NB4 (cell line): ENCODE measurements at regions not wholly inside any gene's neighbourhood (a gene's known extent, or its start where the extent isn't known, plus 50 kb on each side); places are given as distances from the start of the nearest gene placed in this dataset.

Experiments used
- MYC ChIP-seq: IDR thresholded peaks from 2 replicates; pipeline ENCODE4 v1.6.1; 2011; ENCODE audit warnings: low read depth, low read length
- POLR2A ChIP-seq: IDR thresholded peaks from 2 replicates; pipeline ENCODE4 v1.6.1; 2011; ENCODE audit warnings: mild to moderate bottlenecking; ENCODE audit not compliant: insufficient read length; ENCODE audit errors: extremely low read depth
- TF ChIP-seq, protein P1 (sequence below): IDR thresholded peaks from one replicate; pipeline ENCODE4 v1.5.1; 2012; ENCODE audit warnings: low read depth, low read length

DNA sequence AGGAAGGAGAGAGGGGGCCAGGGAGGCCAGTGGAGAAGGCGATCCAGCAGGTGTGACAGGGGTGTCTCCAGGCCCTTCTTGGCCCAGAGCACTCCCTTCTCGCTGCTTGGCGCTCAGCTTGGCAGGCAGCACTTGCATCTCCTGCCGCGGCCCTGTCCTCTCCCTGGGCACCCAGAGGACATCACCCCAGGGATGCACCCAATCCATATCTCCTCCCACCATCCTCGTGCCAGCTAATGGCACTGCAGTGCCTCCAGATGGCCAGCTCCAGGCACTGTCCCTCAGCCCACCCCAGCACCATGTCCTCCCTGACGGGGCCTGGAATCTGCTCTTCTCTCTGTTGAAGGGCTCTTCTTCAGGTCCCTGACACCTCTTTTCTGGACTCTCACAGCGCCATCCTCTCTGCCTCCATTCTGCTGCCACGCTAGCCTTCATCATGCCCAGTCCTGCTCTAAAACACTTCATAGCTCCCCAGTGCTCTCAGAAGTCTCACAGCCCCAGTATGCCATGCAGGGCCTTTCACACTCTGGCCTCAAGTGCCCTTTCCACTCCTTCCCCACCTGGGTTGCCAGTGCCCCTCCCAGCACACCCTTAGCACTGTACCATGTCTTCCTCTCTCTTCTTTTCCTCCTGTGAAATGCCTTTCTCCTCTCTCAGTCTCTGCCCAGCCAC lies 106.8 kb upstream of the SLC6A11 start:
- TF ChIP-seq POLR2A = no peak
- TF ChIP-seq, protein P1, sequence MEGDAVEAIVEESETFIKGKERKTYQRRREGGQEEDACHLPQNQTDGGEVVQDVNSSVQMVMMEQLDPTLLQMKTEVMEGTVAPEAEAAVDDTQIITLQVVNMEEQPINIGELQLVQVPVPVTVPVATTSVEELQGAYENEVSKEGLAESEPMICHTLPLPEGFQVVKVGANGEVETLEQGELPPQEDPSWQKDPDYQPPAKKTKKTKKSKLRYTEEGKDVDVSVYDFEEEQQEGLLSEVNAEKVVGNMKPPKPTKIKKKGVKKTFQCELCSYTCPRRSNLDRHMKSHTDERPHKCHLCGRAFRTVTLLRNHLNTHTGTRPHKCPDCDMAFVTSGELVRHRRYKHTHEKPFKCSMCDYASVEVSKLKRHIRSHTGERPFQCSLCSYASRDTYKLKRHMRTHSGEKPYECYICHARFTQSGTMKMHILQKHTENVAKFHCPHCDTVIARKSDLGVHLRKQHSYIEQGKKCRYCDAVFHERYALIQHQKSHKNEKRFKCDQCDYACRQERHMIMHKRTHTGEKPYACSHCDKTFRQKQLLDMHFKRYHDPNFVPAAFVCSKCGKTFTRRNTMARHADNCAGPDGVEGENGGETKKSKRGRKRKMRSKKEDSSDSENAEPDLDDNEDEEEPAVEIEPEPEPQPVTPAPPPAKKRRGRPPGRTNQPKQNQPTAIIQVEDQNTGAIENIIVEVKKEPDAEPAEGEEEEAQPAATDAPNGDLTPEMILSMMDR = no peak
- no peak for TF ChIP-seq MYC
